SK-N-SH (cell line): ENCODE measurements at regions not wholly inside any gene's neighbourhood (a gene's known extent, or its start where the extent isn't known, plus 50 kb on each side); places are given as distances from the start of the nearest gene placed in this dataset.
"Not testable (repeated sequence)": the region's sequence is repeated elsewhere in the genome, so short reads cannot be mapped to it uniquely, and the experiment has no call there.

Experiments
- CTCF ChIP-seq: fragments of 200-600 bp; sonication (generic); IDR thresholded peaks from 2 replicates; pipeline ENCODE4 v1.6.1; 2017; ENCODE audit warnings: antibody characterized with exemption, mild to moderate bottlenecking, moderate library complexity
- EP300 ChIP-seq, 2 experiments: IDR thresholded peaks; 2 replicates each; pipeline versions ENCODE4 v1.4.0 to v1.6.1; 2012; ENCODE audit warnings: borderline replicate concordance in 1 of 2, low read depth in 1 of 2, low read length in 1 of 2
- FOXJ3 ChIP-seq: sonication (generic); formaldehyde crosslinking; IDR thresholded peaks from 2 replicates; pipeline ENCODE4 v1.5.1; 2020; ENCODE audit warnings: mild to moderate bottlenecking, missing genetic modification reagents
- MXI1 ChIP-seq: IDR thresholded peaks from 2 replicates; pipeline ENCODE4 v1.6.1; 2012; ENCODE audit warnings: mild to moderate bottlenecking, low read depth, low read length, improper control_type of control experiment
- POLR2AphosphoS5 ChIP-seq: IDR thresholded peaks from 2 replicates; pipeline ENCODE4 v1.6.1; 2012; ENCODE audit warnings: low read depth, low read length
- REST ChIP-seq: IDR thresholded peaks from 2 replicates; pipeline ENCODE4 v1.6.1; 2012; ENCODE audit warnings: mild to moderate bottlenecking, low read depth, low read length, moderate library complexity
- SMC3 ChIP-seq: IDR thresholded peaks from 2 replicates; pipeline ENCODE4 v1.6.1; 2012; ENCODE audit warnings: low read depth, low read length, improper control_type of control experiment
- TAF1 ChIP-seq: IDR thresholded peaks from 2 replicates; pipeline ENCODE4 v1.6.1; 2012; ENCODE audit warnings: low read depth, mild to moderate bottlenecking, low read length, moderate library complexity, borderline replicate concordance
- TF ChIP-seq, protein P1 (sequence below): IDR thresholded peaks from 2 replicates; pipeline ENCODE4 v1.4.0; 2012; ENCODE audit warnings: low read depth, borderline replicate concordance
- TF ChIP-seq, protein P2 (sequence below): fragments of 150-350 bp; IDR thresholded peaks from 2 replicates; pipeline ENCODE4 v1.6.1; 2017; ENCODE audit warnings: antibody characterized with exemption, low read length, low read depth, borderline replicate concordance

DNA sequence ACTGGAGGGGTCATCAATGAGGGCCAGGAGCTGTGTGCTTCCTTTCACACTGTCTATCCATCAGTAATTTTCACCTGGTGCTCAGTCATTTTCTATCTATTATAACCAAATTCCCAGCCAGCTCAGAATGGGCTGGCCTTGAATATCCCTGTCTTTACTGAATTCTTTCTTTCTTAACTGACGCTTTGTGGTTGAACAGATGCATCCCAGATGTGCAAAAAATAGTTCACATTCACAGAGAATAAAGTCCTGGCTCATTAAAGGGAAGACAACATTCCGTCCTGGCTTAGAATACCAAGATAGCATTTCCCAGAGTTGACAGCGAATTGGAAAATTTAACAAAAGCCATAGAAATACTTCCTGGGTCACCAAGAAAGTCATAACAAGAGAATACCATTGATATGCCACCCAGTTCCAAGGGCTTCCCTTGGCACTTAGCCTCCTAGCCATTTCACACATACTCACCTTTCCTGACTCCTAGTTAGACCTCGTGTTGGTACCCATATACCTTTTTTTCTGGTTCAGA, 164.7 kb downstream of the SPDYE17 start:
- TF ChIP-seq, protein P1, sequence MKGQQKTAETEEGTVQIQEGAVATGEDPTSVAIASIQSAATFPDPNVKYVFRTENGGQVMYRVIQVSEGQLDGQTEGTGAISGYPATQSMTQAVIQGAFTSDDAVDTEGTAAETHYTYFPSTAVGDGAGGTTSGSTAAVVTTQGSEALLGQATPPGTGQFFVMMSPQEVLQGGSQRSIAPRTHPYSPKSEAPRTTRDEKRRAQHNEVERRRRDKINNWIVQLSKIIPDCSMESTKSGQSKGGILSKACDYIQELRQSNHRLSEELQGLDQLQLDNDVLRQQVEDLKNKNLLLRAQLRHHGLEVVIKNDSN, result not testable (repeated sequence)
- TF ChIP-seq TAF1; CTCF; SMC3; REST; FOXJ3 (CRISPR knock-in tag); EP300 (IDR thresholded peaks at IDR 0.05; ENCODE audit: borderline replicate concordance in 1 of 2, low read depth in 1 of 2, low read length in 1 of 2); MXI1; POLR2AphosphoS5: not testable (repeated sequence)
- TF ChIP-seq, protein P2, sequence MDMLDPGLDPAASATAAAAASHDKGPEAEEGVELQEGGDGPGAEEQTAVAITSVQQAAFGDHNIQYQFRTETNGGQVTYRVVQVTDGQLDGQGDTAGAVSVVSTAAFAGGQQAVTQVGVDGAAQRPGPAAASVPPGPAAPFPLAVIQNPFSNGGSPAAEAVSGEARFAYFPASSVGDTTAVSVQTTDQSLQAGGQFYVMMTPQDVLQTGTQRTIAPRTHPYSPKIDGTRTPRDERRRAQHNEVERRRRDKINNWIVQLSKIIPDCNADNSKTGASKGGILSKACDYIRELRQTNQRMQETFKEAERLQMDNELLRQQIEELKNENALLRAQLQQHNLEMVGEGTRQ, result not testable (repeated sequence)
